Loucy (cell line): ENCODE measurements at regions not wholly inside any gene's neighbourhood (a gene's known extent, or its start where the extent isn't known, plus 50 kb on each side); places are given as distances from the start of the nearest gene placed in this dataset.

Experiments
- H2AFZ ChIP-seq: fragments of 200-600 bp; sonication (generic); 2 replicates; pipeline ENCODE4 v1.6.0; 2016; ENCODE audit warnings: antibody characterized with exemption, mild to moderate bottlenecking, low read length, moderate library complexity
- H3F3A ChIP-seq: fragments of 200-600 bp; 2 replicates; pipeline ENCODE4 v1.6.0; 2016; ENCODE audit warnings: antibody characterized with exemption, low read depth, mild to moderate bottlenecking
- H3K27me3 ChIP-seq: fragments of 200-600 bp; sonication (generic); 2 replicates; pipeline ENCODE4 v1.6.1; 2014; ENCODE audit warnings: low read length, mild to moderate bottlenecking; ENCODE audit not compliant: insufficient read depth, poor library complexity, severe bottlenecking
- H3K36me3 ChIP-seq: fragments of 200-600 bp; sonication (generic); 2 replicates; pipeline ENCODE4 v1.6.1; 2016; ENCODE audit warnings: low read length; ENCODE audit not compliant: insufficient read depth
- H3K4me1 ChIP-seq: fragments of 200-600 bp; sonication (generic); 2 replicates; pipeline ENCODE4 v1.5.1; 2014; ENCODE audit warnings: low read length, mild to moderate bottlenecking; ENCODE audit not compliant: insufficient read depth, poor library complexity, severe bottlenecking
- H3K4me2 ChIP-seq: fragments of 200-600 bp; sonication (generic); 2 replicates; pipeline ENCODE4 v1.6.0; 2014; ENCODE audit warnings: antibody characterized with exemption, low read length, low read depth, mild to moderate bottlenecking; ENCODE audit not compliant: poor library complexity, severe bottlenecking
- H3K4me3 ChIP-seq: fragments of 200-600 bp; sonication (generic); 2 replicates; pipeline ENCODE4 v1.5.1; 2014; ENCODE audit warnings: low read length, mild to moderate bottlenecking, mixed read lengths; ENCODE audit not compliant: poor library complexity, severe bottlenecking
- H3K79me2 ChIP-seq: fragments of 200-600 bp; sonication (generic); 2 replicates; pipeline ENCODE4 v1.6.1; 2014; ENCODE audit warnings: low read length; ENCODE audit not compliant: insufficient read depth
- H3K9ac ChIP-seq: fragments of 200-600 bp; sonication (generic); 2 replicates; pipeline ENCODE4 v1.6.0; 2014; ENCODE audit warnings: mild to moderate bottlenecking, low read depth, low read length, moderate library complexity; ENCODE audit not compliant: poor library complexity, severe bottlenecking
- H3K9me2 ChIP-seq: fragments of 200-600 bp; sonication (generic); replicated peaks from 2 replicates; pipeline ENCODE4 v1.6.1; 2016; ENCODE audit warnings: low read depth, low read length, mixed read lengths
- H3K9me3 ChIP-seq: fragments of 200-600 bp; sonication (generic); 2 replicates; pipeline ENCODE4 v1.6.1; 2014; ENCODE audit warnings: mild to moderate bottlenecking, antibody characterized with exemption, low read length, low read depth; ENCODE audit not compliant: insufficient read depth
- H4K20me1 ChIP-seq: fragments of 200-600 bp; sonication (generic); 2 replicates; pipeline ENCODE4 v1.6.0; 2014; ENCODE audit warnings: antibody characterized with exemption, low read length, mild to moderate bottlenecking; ENCODE audit not compliant: insufficient read depth, poor library complexity, severe bottlenecking
- EZH2phosphoT487 ChIP-seq: fragments of 200-600 bp; IDR thresholded peaks from 2 replicates; pipeline ENCODE4 v1.6.1; 2018; ENCODE audit warnings: antibody characterized with exemption, mild to moderate bottlenecking, moderate library complexity, borderline replicate concordance
- TF ChIP-seq, protein P1 (sequence below): fragments of 200-600 bp; sonication (generic); conservative IDR thresholded peaks from 2 replicates; pipeline ENCODE4 v1.5.1; 2014; ENCODE audit warnings: mild to moderate bottlenecking, antibody characterized with exemption, low read length

DNA sequence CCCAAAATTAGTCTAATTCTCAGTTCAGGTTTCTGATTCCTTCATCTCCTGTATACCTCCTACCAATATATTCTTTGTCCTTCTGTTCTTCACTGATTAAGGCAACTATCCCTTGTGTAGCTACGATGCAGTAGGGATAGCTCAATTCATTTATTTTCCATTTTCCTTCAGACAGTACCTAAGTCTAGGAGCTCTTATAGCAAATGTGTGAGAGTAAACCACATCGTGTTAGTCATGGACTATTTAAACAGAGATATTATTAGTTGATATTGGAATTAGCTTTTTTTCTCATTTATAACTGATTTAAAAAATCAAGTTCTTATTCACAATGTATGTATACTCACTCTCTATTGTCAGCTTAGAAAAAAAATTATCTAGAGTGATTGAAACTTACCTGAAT is 900.0 kb downstream of the JRKL start:
- Histone ChIP-seq H3K79me2 (no peaks in the 10 kb centered on the region), H2AFZ (no peak overlapping the region), H4K20me1 (no peaks in the 10 kb centered on the region), H3K4me2 (no peak overlapping the region), H3K27me3 (no peaks in the 10 kb centered on the region), H3K4me3 (no peak overlapping the region), H3K9me2 (no peaks in the 10 kb centered on the region), H3K36me3 (no peaks in the 10 kb centered on the region), H3F3A (no peaks in the 10 kb centered on the region), H3K9me3 (no peaks in the 10 kb centered on the region), H3K9ac (no peak overlapping the region), H3K4me1 (no peaks in the 10 kb centered on the region)
- TF ChIP-seq EZH2phosphoT487, result no peak
- TF ChIP-seq, protein P1, sequence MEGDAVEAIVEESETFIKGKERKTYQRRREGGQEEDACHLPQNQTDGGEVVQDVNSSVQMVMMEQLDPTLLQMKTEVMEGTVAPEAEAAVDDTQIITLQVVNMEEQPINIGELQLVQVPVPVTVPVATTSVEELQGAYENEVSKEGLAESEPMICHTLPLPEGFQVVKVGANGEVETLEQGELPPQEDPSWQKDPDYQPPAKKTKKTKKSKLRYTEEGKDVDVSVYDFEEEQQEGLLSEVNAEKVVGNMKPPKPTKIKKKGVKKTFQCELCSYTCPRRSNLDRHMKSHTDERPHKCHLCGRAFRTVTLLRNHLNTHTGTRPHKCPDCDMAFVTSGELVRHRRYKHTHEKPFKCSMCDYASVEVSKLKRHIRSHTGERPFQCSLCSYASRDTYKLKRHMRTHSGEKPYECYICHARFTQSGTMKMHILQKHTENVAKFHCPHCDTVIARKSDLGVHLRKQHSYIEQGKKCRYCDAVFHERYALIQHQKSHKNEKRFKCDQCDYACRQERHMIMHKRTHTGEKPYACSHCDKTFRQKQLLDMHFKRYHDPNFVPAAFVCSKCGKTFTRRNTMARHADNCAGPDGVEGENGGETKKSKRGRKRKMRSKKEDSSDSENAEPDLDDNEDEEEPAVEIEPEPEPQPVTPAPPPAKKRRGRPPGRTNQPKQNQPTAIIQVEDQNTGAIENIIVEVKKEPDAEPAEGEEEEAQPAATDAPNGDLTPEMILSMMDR, result no peak

DNA sequence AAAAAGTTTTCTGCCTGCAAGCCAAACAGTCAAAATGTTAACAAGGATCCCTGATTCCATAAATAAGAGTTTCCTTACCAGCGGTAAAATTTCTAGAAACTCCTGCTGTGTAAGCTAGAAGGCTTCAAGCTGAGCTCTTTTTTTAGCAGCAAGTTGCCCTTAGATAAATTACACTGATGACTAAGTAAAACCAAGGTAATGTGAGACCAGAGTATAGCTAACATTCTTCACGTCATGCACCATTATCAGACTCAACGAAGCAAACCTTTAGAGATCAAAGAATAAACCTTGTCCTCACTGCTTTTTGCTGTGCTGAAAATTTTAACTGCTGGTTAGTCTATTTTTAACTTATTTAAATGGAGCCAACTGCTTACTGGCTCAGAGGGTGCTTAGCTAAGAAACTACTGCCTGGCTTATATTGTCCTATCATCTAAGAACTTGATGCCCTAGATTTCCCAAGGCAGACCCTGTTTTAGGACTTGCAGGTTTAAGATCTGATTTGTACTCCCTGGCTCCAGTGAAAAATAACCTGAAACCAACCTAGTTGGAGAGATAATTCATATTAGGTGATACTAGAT is 900.7 kb downstream of the JRKL start:
- no peaks in the 10 kb centered on the region for H3K79me2 ChIP-seq
- H3K4me2 ChIP-seq, result no peak overlapping the region
- no peak for TF ChIP-seq EZH2phosphoT487
- TF ChIP-seq, protein P1, result no peak
- no peak overlapping the region for H2AFZ ChIP-seq
- no peak overlapping the region for H3K4me3 ChIP-seq
- H3K9me3 ChIP-seq, result no peaks in the 10 kb centered on the region
- no peak overlapping the region for H3K9ac ChIP-seq
- no peaks in the 10 kb centered on the region for H3K36me3 ChIP-seq
- H3F3A ChIP-seq, result no peaks in the 10 kb centered on the region
- H3K4me1 ChIP-seq, result no peaks in the 10 kb centered on the region
- no peaks in the 10 kb centered on the region for H4K20me1 ChIP-seq
- no peaks in the 10 kb centered on the region for H3K9me2 ChIP-seq
- no peaks in the 10 kb centered on the region for H3K27me3 ChIP-seq

DNA sequence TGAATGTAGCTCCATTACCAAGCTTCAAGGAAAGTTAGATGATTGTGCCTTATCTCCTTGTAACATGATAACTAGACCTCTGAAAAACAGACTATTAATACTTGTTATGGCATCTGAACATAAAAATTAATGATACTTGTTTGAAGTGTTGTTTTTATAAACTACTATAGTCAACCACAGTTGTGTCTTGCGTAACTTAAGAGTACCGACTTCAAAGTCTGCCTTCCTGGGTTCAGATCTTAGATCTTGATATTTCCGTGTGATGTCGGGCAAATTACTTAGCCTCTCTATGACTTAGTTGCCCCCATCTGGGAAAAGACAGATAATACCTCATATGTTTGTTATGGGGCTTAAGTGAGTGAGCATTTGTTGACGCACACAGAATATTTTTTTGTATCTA is 906.5 kb downstream of the JRKL start:
- H4K20me1 ChIP-seq, result no peaks in the 10 kb centered on the region
- no peaks in the 10 kb centered on the region for H3K27me3 ChIP-seq
- no peaks in the 10 kb centered on the region for H3K36me3 ChIP-seq
- TF ChIP-seq EZH2phosphoT487, result no peak
- TF ChIP-seq, protein P1, result no peak
- H3F3A ChIP-seq, result no peaks in the 10 kb centered on the region
- no peaks in the 10 kb centered on the region for H3K9me3 ChIP-seq
- no peaks in the 10 kb centered on the region for H3K9me2 ChIP-seq
- H3K79me2 ChIP-seq, result no peaks in the 10 kb centered on the region
- H3K4me2 ChIP-seq, result no peak overlapping the region
- no peak overlapping the region for H3K9ac ChIP-seq
- no peak overlapping the region for H2AFZ ChIP-seq
- H3K4me1 ChIP-seq, result no peaks in the 10 kb centered on the region
- H3K4me3 ChIP-seq, result no peak overlapping the region
